Ascending aorta (tissue), 2 donors: ENCODE measurements at regions not wholly inside any gene's neighbourhood (a gene's known extent, or its start where the extent isn't known, plus 50 kb on each side); places are given as distances from the start of the nearest gene placed in this dataset.

Experiments used
- DNase-seq, 2 donors: peaks; one replicate each; pipeline ENCODE4 v3.0.0-alpha.2; 2019; ENCODE audit warnings: low spot score in 2 of 2
- H3K27ac ChIP-seq, 2 donors: fragments of 200-600 bp; sonication (generic); one replicate each; pipeline ENCODE4 v1.5.1; 2016 to 2017; ENCODE audit warnings: mild to moderate bottlenecking in 1 of 2
- H3K27me3 ChIP-seq: fragments of 200-600 bp; sonication (generic); one replicate; pipeline ENCODE4 v1.5.1; 2017
- H3K36me3 ChIP-seq, 2 donors: fragments of 200-600 bp; sonication (generic); one replicate each; pipeline ENCODE4 v1.5.1; 2016
- H3K4me1 ChIP-seq, 2 donors: fragments of 200-600 bp; sonication (generic); one replicate each; pipeline ENCODE4 v1.5.1; 2016 to 2017; ENCODE audit warnings: mild to moderate bottlenecking in 1 of 2
- H3K4me3 ChIP-seq, 2 donors: fragments of 200-600 bp; sonication (generic); one replicate each; pipeline ENCODE4 v1.5.1; 2016 to 2017; ENCODE audit warnings: mild to moderate bottlenecking in 1 of 2
- H3K9me3 ChIP-seq, 2 donors: fragments of 200-600 bp; sonication (generic); one replicate each; pipeline ENCODE4 v1.5.1; 2016
- intact Hi-C: fragments of 100-400 bp; cut with DNase I; formaldehyde crosslinking; loops from one replicate; pipeline ENCODE4 v1.15.1; 2023
- TF ChIP-seq, protein P1 (sequence below), 3 experiments: fragments of 200-600 bp in 2 of 3; fragments of 450-650 bp in 1 of 3; sonication (generic) in 2 of 3; IDR thresholded peaks; one replicate each; pipeline ENCODE4 v1.5.1; 2016 to 2019; ENCODE audit warnings: antibody characterized with exemption in 3 of 3, mild to moderate bottlenecking in 1 of 3, moderate library complexity in 1 of 3

DNA sequence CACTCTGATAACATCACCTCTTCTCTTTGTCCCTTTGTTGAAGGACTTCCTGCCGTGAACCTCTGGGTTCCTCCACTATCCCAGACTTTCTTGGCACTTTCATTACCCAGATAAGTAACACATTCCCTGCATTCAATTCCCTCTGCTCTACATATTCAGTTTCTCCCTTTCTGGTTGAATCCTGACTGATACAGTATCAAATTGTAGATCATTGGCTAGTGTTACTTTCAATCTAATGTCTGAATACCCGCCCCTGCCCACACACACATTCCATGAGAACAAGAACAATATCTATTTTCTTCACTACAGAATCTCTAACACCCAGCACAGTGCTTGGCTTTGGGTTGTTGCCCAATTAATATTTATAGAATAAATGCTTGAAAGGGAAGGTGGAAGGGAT, 163.5 kb downstream of the ABHD5 start:
- Histone ChIP-seq H3K27me3 (no peaks in the 10 kb centered on the region), H3K27ac (peak overlapping the region in 1 of 2 donors; percentile 52), H3K4me3 (no peak overlapping the region), H3K9me3 (peaks cover 0 to 5% of the 10 kb centered on the region in 2 donors), H3K36me3 (no peaks in the 10 kb centered on the region), H3K4me1 (peaks cover 0 to 6% of the 10 kb centered on the region in 2 donors)
- intact Hi-C loops, result loop anchor here (2.0 to 10.0 kb wide), 3 partner anchors 17 to 309 kb away; no protein-coding TSS in a partner anchor
- peak in 1 of 2 donors; percentile 15 for DNase-seq
- TF ChIP-seq, protein P1, sequence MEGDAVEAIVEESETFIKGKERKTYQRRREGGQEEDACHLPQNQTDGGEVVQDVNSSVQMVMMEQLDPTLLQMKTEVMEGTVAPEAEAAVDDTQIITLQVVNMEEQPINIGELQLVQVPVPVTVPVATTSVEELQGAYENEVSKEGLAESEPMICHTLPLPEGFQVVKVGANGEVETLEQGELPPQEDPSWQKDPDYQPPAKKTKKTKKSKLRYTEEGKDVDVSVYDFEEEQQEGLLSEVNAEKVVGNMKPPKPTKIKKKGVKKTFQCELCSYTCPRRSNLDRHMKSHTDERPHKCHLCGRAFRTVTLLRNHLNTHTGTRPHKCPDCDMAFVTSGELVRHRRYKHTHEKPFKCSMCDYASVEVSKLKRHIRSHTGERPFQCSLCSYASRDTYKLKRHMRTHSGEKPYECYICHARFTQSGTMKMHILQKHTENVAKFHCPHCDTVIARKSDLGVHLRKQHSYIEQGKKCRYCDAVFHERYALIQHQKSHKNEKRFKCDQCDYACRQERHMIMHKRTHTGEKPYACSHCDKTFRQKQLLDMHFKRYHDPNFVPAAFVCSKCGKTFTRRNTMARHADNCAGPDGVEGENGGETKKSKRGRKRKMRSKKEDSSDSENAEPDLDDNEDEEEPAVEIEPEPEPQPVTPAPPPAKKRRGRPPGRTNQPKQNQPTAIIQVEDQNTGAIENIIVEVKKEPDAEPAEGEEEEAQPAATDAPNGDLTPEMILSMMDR (IDR thresholded peaks at IDR 0.05), result no peak

DNA sequence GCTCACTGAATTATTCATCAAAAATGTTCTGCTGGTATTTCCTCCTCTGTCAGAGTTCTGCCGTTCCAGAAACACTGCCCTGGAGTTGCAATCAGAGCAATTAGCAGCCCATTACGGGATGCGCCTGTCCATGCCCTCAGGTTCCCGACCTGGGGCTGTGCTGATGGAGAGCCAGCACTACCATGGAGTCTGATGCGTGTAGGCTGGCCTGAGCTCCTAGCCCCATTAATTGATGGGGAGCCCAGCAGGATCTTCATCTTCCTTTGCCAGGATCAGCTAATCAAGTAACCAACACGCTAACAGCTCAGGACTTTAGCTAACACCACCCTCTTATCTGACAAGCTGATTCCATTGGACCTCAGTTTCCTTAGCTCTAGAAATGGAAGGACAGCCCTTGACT, 164.2 kb downstream of the ABHD5 start:
- DNase-seq, result peak in 1 of 2 donors; percentile 52
- H3K4me3 ChIP-seq, result no peak overlapping the region
- H3K27ac ChIP-seq, result peak overlapping the region; percentile 7 to 52
- intact Hi-C loops, result loop anchor here (2.0 to 10.0 kb wide), 5 partner anchors 16 to 342 kb away; no protein-coding TSS in a partner anchor
- H3K4me1 ChIP-seq, result peaks cover 0 to 6% of the 10 kb centered on the region in 2 donors
- TF ChIP-seq, protein P1 (IDR thresholded peaks at IDR 0.05), result no peak
- no peaks in the 10 kb centered on the region for H3K36me3 ChIP-seq
- H3K27me3 ChIP-seq, result no peaks in the 10 kb centered on the region
- H3K9me3 ChIP-seq, result no peaks in the 10 kb centered on the region

DNA sequence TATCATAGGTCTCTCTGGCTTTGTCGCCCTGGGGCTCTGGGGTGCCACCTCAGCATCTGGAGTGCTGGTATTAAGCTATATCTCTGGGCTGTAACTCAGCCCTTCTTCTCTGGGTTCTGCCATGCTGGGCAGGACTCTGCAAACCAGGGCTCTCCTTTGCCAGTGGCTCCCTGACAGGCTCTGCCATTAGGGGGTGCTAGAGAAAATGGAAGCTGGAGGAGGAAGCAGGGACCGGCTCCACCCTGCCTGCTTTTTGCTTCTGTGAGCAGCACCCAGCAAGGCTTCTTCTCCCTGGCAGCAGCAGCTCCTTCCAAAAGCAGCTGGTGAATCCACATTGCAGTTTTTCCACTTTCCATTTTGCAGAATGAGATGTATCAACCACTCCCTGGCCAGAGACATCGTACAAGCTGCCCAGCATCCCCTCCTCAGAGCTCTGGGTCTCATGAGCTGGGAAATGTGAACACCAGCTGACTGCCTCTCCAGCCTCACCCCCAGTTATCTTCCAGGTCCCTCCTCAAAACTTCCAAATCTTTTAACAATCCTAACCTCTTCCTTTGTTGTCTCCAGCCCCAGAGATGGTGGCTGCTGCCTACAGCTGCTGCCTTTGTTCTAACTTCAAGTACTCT, 165.0 kb downstream of the ABHD5 start:
- Histone ChIP-seq H3K9me3 (no peaks in the 10 kb centered on the region), H3K36me3 (no peaks in the 10 kb centered on the region), H3K4me3 (no peak overlapping the region), H3K27me3 (no peaks in the 10 kb centered on the region), H3K4me1 (peaks cover 0 to 6% of the 10 kb centered on the region in 2 donors), H3K27ac (no peak overlapping the region)
- peak in 1 of 2 donors; percentile 83 for DNase-seq
- intact Hi-C loops, result loop anchor here (2.0 to 10.0 kb wide), 4 partner anchors 15 to 342 kb away; no protein-coding TSS in a partner anchor
- TF ChIP-seq, protein P1 (IDR thresholded peaks at IDR 0.05), result peak; percentile 26 to 67 (median 61)

DNA sequence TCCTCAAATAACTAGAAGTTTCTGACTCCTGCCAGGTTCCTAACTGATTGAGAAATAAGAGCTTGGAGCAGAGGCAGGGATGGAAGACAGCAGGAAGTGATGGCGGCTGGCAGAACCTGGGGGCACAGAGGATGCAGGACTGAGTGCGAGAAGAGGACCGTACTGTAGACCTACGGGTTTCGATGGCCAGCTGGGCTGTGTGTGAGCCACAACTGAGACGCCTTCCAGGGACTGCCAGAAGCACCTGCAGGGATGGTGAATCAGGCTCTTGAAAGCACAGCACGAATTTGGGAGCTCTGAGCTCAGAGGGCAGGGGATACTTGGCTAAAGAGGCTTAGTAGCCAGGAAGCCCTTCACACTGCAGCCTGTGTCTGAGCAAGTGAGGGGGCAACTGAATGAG, 165.6 kb downstream of the ABHD5 start:
- intact Hi-C loops, result loop anchor here (5.0 to 10.0 kb wide), 3 partner anchors 141 to 341 kb away; no protein-coding TSS in a partner anchor

DNA sequence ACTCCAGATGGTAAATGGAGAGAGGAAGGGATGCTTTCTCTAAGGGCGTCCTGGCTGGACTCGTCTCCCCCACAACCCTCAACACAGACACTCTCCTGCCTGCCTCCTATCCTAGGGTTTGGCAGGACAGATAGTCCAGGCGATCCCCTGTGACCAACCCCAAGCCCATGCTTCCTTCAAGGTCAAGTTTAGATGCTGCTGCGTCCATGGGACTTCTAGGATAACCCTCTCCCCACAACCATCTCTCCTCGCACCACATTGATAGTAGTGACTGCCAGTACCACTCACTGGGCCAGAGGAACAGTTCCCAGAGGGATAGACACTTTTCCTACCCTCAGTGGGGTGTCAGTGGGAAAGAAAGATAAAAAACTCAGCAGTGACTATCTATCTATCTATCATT, 166.0 kb downstream of the ABHD5 start:
- Histone ChIP-seq H3K4me1 (peaks cover 0 to 6% of the 10 kb centered on the region in 2 donors), H3K27ac (no peak overlapping the region), H3K27me3 (no peaks in the 10 kb centered on the region), H3K9me3 (no peaks in the 10 kb centered on the region), H3K36me3 (no peaks in the 10 kb centered on the region), H3K4me3 (no peak overlapping the region)
- intact Hi-C loops, result loop anchor here (5.0 to 10.0 kb wide), 3 partner anchors 141 to 341 kb away; no protein-coding TSS in a partner anchor
- peak in 1 of 2 donors; percentile 50 for DNase-seq
- TF ChIP-seq, protein P1 (IDR thresholded peaks at IDR 0.05), result no peak

More for the DNA sequence above, 165.6 kb downstream of the ABHD5 start:
- H3K4me3 ChIP-seq, result no peak overlapping the region
- no peaks in the 10 kb centered on the region for H3K27me3 ChIP-seq
- peak in 1 of 2 donors; percentile 61 for DNase-seq
- H3K9me3 ChIP-seq, result no peaks in the 10 kb centered on the region
- no peaks in the 10 kb centered on the region for H3K36me3 ChIP-seq
- H3K27ac ChIP-seq, result no peak overlapping the region
- H3K4me1 ChIP-seq, result peaks cover 0 to 6% of the 10 kb centered on the region in 2 donors
- TF ChIP-seq, protein P1 (IDR thresholded peaks at IDR 0.05), result no peak
